AG09319 (cell line): ENCODE measurements at regions not wholly inside any gene's neighbourhood (a gene's known extent, or its start where the extent isn't known, plus 50 kb on each side); places are given as distances from the start of the nearest gene placed in this dataset.

Experiments
- DNase-seq: peaks from one replicate; pipeline ENCODE4 v3.0.0-alpha.2; 2010; ENCODE audit warnings: low read depth; ENCODE audit errors: extremely low read depth
- CTCF ChIP-seq: IDR thresholded peaks from 2 replicates; pipeline ENCODE4 v1.5.1; 2011; ENCODE audit warnings: low read depth, mild to moderate bottlenecking, inconsistent platforms, low read length, moderate library complexity

- TF ChIP-seq CTCF: no peak
- no peak for DNase-seq
These were observed 116.9 kb downstream of the NR4A2 start for GRCh38 chr2:156215656-156216055.

- DNase-seq: no peak
- no peak for TF ChIP-seq CTCF
These were observed 121.2 kb downstream of the NR4A2 start for GRCh38 chr2:156211318-156211717.

- no peak for DNase-seq
- TF ChIP-seq CTCF: no peak
These were observed 126.2 kb downstream of the NR4A2 start for GRCh38 chr2:156206355-156206754.

- TF ChIP-seq CTCF: no peak
- no peak for DNase-seq
These were observed 132.9 kb downstream of the NR4A2 start for GRCh38 chr2:156199588-156199987.

- TF ChIP-seq CTCF: no peak
These were observed 136.5 kb downstream of the NR4A2 start for GRCh38 chr2:156196031-156196430.

GRCh38 chr2:156192468-156192867 lies 140.1 kb downstream of the NR4A2 start:
- no peak for DNase-seq
- peak; percentile 27 for TF ChIP-seq CTCF

More at GRCh38 chr2:156196031-156196430, 136.5 kb downstream of the NR4A2 start:
- DNase-seq: no peak

GRCh38 chr2:156191527-156191926 lies 141.0 kb downstream of the NR4A2 start:
- DNase-seq: no peak
- no peak for TF ChIP-seq CTCF
